CD8-positive, alpha-beta memory T cell (primary cell): ENCODE measurements at regions not wholly inside any gene's neighbourhood (a gene's known extent, or its start where the extent isn't known, plus 50 kb on each side); places are given as distances from the start of the nearest gene placed in this dataset.

Source experiments
- CTCF ChIA-PET: fragments of 350-600 bp; sonication (Branson Sonifier 250); formaldehyde crosslinking; loops from one replicate; lab custom pipeline; 2021; ENCODE audit warnings: antibody characterized with exemption; lab: Charles Lee
- POLR2A ChIA-PET: fragments of 350-600 bp; sonication (Branson Sonifier 250); formaldehyde crosslinking; loops from one replicate; lab custom pipeline; 2021; ENCODE audit warnings: antibody characterized with exemption; lab: Charles Lee
- DNase-seq, 5 donors: peaks; one replicate each; pipeline versions ENCODE4 v3.0.0 to v3.0.0-alpha.2; 2020 to 2022; ENCODE audit warnings: mixed read lengths in 1 of 5
- H3K27ac ChIP-seq: one replicate; pipeline ENCODE4 v1.7.0; 2013; ENCODE audit warnings: low read depth, mild to moderate bottlenecking, low read length, moderate library complexity
- H3K27me3 ChIP-seq: 2 replicates; pipeline ENCODE4 v1.7.0; 2013; ENCODE audit warnings: low read length, mild to moderate bottlenecking; ENCODE audit not compliant: insufficient read depth, poor library complexity, severe bottlenecking
- H3K36me3 ChIP-seq: 2 replicates; pipeline ENCODE4 v1.7.0; 2013; ENCODE audit warnings: mild to moderate bottlenecking, low read length, moderate library complexity; ENCODE audit not compliant: insufficient read depth
- H3K4me1 ChIP-seq: 2 replicates; pipeline ENCODE4 v1.7.0; 2013; ENCODE audit warnings: mild to moderate bottlenecking, low read length, moderate library complexity; ENCODE audit not compliant: insufficient read depth
- H3K4me3 ChIP-seq: 2 replicates; pipeline ENCODE4 v1.7.0; 2013; ENCODE audit warnings: mild to moderate bottlenecking, low read length
- H3K9me3 ChIP-seq: 2 replicates; pipeline ENCODE4 v1.7.0; 2013; ENCODE audit warnings: mild to moderate bottlenecking, low read length
- H3K27ac Mint-ChIP-seq, 8 donors: one replicate each; pipeline ENCODE4 v1.8.0; 2020 to 2021; ENCODE audit warnings: mixed read lengths in 8 of 8, mild to moderate bottlenecking in 6 of 8, inconsistent platforms in 3 of 8, moderate library complexity in 3 of 8
- H3K27me3 Mint-ChIP-seq, 2 donors: one replicate each; pipeline ENCODE4 v1.8.0; 2020 to 2021; ENCODE audit warnings: mixed read lengths in 2 of 2, mild to moderate bottlenecking in 1 of 2, moderate library complexity in 1 of 2
- H3K36me3 Mint-ChIP-seq, 3 donors: one replicate each; pipeline ENCODE4 v1.8.0; 2020 to 2021; ENCODE audit warnings: mixed read lengths in 3 of 3, inconsistent platforms in 1 of 3, mild to moderate bottlenecking in 1 of 3
- H3K4me1 Mint-ChIP-seq, 3 donors: one replicate each; pipeline ENCODE4 v1.8.0; 2020 to 2021; ENCODE audit warnings: mixed read lengths in 3 of 3, inconsistent platforms in 1 of 3, mild to moderate bottlenecking in 1 of 3
- H3K4me3 Mint-ChIP-seq, 7 donors: one replicate each; pipeline ENCODE4 v1.8.0; 2020 to 2021; ENCODE audit warnings: mixed read lengths in 7 of 7, mild to moderate bottlenecking in 6 of 7, moderate library complexity in 4 of 7, inconsistent platforms in 2 of 7
- H3K9me3 Mint-ChIP-seq, 5 donors: one replicate each; pipeline ENCODE4 v1.8.0; 2020 to 2022; ENCODE audit warnings: mixed read lengths in 5 of 5, mild to moderate bottlenecking in 3 of 5, moderate library complexity in 2 of 5, inconsistent platforms in 1 of 5

- H3K36me3 ChIP-seq: no peaks in the 10 kb centered on the region
- Mint-ChIP-seq H3K9me3 (peaks cover 0 to 2% (median 0%) of the 10 kb centered on the region in 5 donors), H3K4me3 (no peak overlapping the region), H3K27ac (no peak overlapping the region), H3K4me1 (no peaks in the 10 kb centered on the region), H3K27me3 (peaks cover 0 to 11% of the 10 kb centered on the region in 2 donors), H3K36me3 (no peaks in the 10 kb centered on the region)
- no peaks in the 10 kb centered on the region for H3K4me1 ChIP-seq
- H3K27me3 ChIP-seq: no peaks in the 10 kb centered on the region
- no peak overlapping the region for H3K4me3 ChIP-seq
- ChIA-PET CTCF (interaction anchor here (0.8 kb wide), 1 partner anchor 9 kb away, joined by 3 read pairs; no protein-coding TSS in a partner anchor), POLR2A (no interaction called here)
- DNase-seq: no peak
- H3K27ac ChIP-seq: no peak overlapping the region
- H3K9me3 ChIP-seq: no peaks in the 10 kb centered on the region
Observed at GRCh38 chr10:111532139-111532538, 455.3 kb downstream of the ADRA2A start.

- Histone ChIP-seq H3K27me3 (no peaks in the 10 kb centered on the region), H3K4me1 (no peaks in the 10 kb centered on the region), H3K36me3 (no peaks in the 10 kb centered on the region), H3K9me3 (no peaks in the 10 kb centered on the region), H3K27ac (no peak overlapping the region), H3K4me3 (no peak overlapping the region)
- Mint-ChIP-seq H3K36me3 (no peaks in the 10 kb centered on the region), H3K27me3 (peaks cover 7 to 20% of the 10 kb centered on the region in 2 donors), H3K9me3 (no peaks in the 10 kb centered on the region), H3K27ac (no peak overlapping the region), H3K4me1 (no peaks in the 10 kb centered on the region), H3K4me3 (no peak overlapping the region)
- no peak for DNase-seq
- ChIA-PET CTCF (no interaction called here), POLR2A (no interaction called here)
Observed at GRCh38 chr10:111539246-111539645, 462.4 kb downstream of the ADRA2A start.

- Mint-ChIP-seq H3K36me3 (no peaks in the 10 kb centered on the region), H3K27ac (no peak overlapping the region), H3K4me3 (no peak overlapping the region), H3K9me3 (no peaks in the 10 kb centered on the region), H3K27me3 (peaks cover 1 to 3% of the 10 kb centered on the region in 2 donors), H3K4me1 (no peaks in the 10 kb centered on the region)
- Histone ChIP-seq H3K9me3 (no peaks in the 10 kb centered on the region), H3K36me3 (no peaks in the 10 kb centered on the region), H3K4me3 (no peak overlapping the region), H3K4me1 (no peaks in the 10 kb centered on the region), H3K27me3 (no peaks in the 10 kb centered on the region), H3K27ac (no peak overlapping the region)
- ChIA-PET CTCF (no interaction called here), POLR2A (no interaction called here)
- no peak for DNase-seq
Observed at GRCh38 chr10:111543854-111544253, 467.0 kb downstream of the ADRA2A start.

GRCh38 chr10:111545861-111546605 lies 469.2 kb downstream of the ADRA2A start:
- no peak for DNase-seq
- Histone ChIP-seq H3K36me3 (no peaks in the 10 kb centered on the region), H3K27me3 (no peaks in the 10 kb centered on the region), H3K4me1 (no peaks in the 10 kb centered on the region), H3K4me3 (no peak overlapping the region), H3K9me3 (no peaks in the 10 kb centered on the region), H3K27ac (no peak overlapping the region)
- no peak overlapping the region for H3K4me3 Mint-ChIP-seq
- H3K4me1 Mint-ChIP-seq: peaks cover 0 to under 1% (median 0%) of the 10 kb centered on the region in 3 donors
- ChIA-PET POLR2A (no interaction called here), CTCF (no interaction called here)
- H3K27me3 Mint-ChIP-seq: no peaks in the 10 kb centered on the region
- no peak overlapping the region for H3K27ac Mint-ChIP-seq
- no peaks in the 10 kb centered on the region for H3K36me3 Mint-ChIP-seq
- H3K9me3 Mint-ChIP-seq: no peaks in the 10 kb centered on the region

GRCh38 chr10:111548084-111548726 lies 471.4 kb downstream of the ADRA2A start:
- H3K27me3 ChIP-seq: no peaks in the 10 kb centered on the region
- Mint-ChIP-seq H3K27ac (no peak overlapping the region), H3K27me3 (no peaks in the 10 kb centered on the region), H3K9me3 (peaks cover 0 to 2% (median 0%) of the 10 kb centered on the region in 5 donors), H3K4me1 (peaks cover 0 to 6% (median 0%) of the 10 kb centered on the region in 3 donors), H3K4me3 (no peak overlapping the region), H3K36me3 (no peaks in the 10 kb centered on the region)
- H3K9me3 ChIP-seq: no peaks in the 10 kb centered on the region
- ChIA-PET POLR2A (no interaction called here), CTCF (no interaction called here)
- DNase-seq: no peak
- no peaks in the 10 kb centered on the region for H3K36me3 ChIP-seq
- H3K4me3 ChIP-seq: no peak overlapping the region
- H3K4me1 ChIP-seq: no peaks in the 10 kb centered on the region
- no peak overlapping the region for H3K27ac ChIP-seq

GRCh38 chr10:111551001-111551400 lies 474.2 kb downstream of the ADRA2A start:
- POLR2A ChIA-PET: no interaction called here
- no peak overlapping the region for H3K27ac Mint-ChIP-seq

GRCh38 chr10:111556666-111557065 lies 479.8 kb downstream of the ADRA2A start:
- Mint-ChIP-seq H3K4me3 (no peak overlapping the region), H3K27ac (no peak overlapping the region), H3K36me3 (no peaks in the 10 kb centered on the region), H3K4me1 (no peaks in the 10 kb centered on the region), H3K9me3 (no peaks in the 10 kb centered on the region), H3K27me3 (peaks cover 3 to 13% of the 10 kb centered on the region in 2 donors)
- Histone ChIP-seq H3K27ac (no peak overlapping the region), H3K9me3 (no peaks in the 10 kb centered on the region), H3K4me1 (no peaks in the 10 kb centered on the region), H3K36me3 (no peaks in the 10 kb centered on the region), H3K27me3 (no peaks in the 10 kb centered on the region), H3K4me3 (no peak overlapping the region)
- CTCF ChIA-PET: no interaction called here
- DNase-seq: no peak
- POLR2A ChIA-PET: no interaction called here

More at GRCh38 chr10:111551001-111551400, 474.2 kb downstream of the ADRA2A start:
- no peak overlapping the region for H3K27ac ChIP-seq
- H3K27me3 Mint-ChIP-seq: no peaks in the 10 kb centered on the region
- H3K4me3 Mint-ChIP-seq: no peak overlapping the region
- H3K9me3 Mint-ChIP-seq: peaks cover 0 to 2% (median 0%) of the 10 kb centered on the region in 5 donors
- no peaks in the 10 kb centered on the region for H3K9me3 ChIP-seq
- H3K36me3 ChIP-seq: no peaks in the 10 kb centered on the region
- DNase-seq: no peak
- CTCF ChIA-PET: no interaction called here
- H3K4me1 Mint-ChIP-seq: peaks cover 0 to 6% (median 0%) of the 10 kb centered on the region in 3 donors
- no peaks in the 10 kb centered on the region for H3K4me1 ChIP-seq
- no peak overlapping the region for H3K4me3 ChIP-seq
- no peaks in the 10 kb centered on the region for H3K27me3 ChIP-seq
- no peaks in the 10 kb centered on the region for H3K36me3 Mint-ChIP-seq

GRCh38 chr10:111558211-111558610 lies 481.4 kb downstream of the ADRA2A start:
- Histone ChIP-seq H3K9me3 (no peaks in the 10 kb centered on the region), H3K4me3 (no peak overlapping the region), H3K36me3 (no peaks in the 10 kb centered on the region), H3K27ac (no peak overlapping the region), H3K4me1 (no peaks in the 10 kb centered on the region), H3K27me3 (no peaks in the 10 kb centered on the region)
- DNase-seq: no peak
- Mint-ChIP-seq H3K27me3 (peaks cover 4 to 13% of the 10 kb centered on the region in 2 donors), H3K36me3 (no peaks in the 10 kb centered on the region), H3K9me3 (peaks cover 0 to 2% (median 0%) of the 10 kb centered on the region in 5 donors), H3K27ac (no peak overlapping the region), H3K4me1 (no peaks in the 10 kb centered on the region), H3K4me3 (no peak overlapping the region)
- POLR2A ChIA-PET: no interaction called here
- CTCF ChIA-PET: no interaction called here
